ENCODE measurements at regions not wholly inside any gene's neighbourhood (a gene's known extent, or its start where the extent isn't known, plus 50 kb on each side); places are given as distances from the start of the nearest gene placed in this dataset.

GRCh38 chr17:79216391-79216790 lies 141.8 kb downstream of the ENGASE start:
- DNase-seq, result no peak

GRCh38 chr17:79215631-79216030 lies 141.0 kb downstream of the ENGASE start:
- DNase-seq, result no peak

GRCh38 chr17:79214940-79215604 lies 140.4 kb downstream of the ENGASE start:
- no peak for DNase-seq

- no peak for DNase-seq
Measured at GRCh38 chr17:79214459-79214858, 139.8 kb downstream of the ENGASE start.

- DNase-seq, result no peak
Measured at GRCh38 chr17:79213305-79213704, 138.7 kb downstream of the ENGASE start.

GRCh38 chr17:79212149-79213087 lies 137.8 kb downstream of the ENGASE start:
- no peak for DNase-seq

GRCh38 chr17:79211061-79211770 lies 136.6 kb downstream of the ENGASE start:
- DNase-seq, result no peak

GRCh38 chr17:79210638-79211037 lies 136.0 kb downstream of the ENGASE start:
- no peak for DNase-seq

GRCh38 chr17:79207960-79208359 lies 133.3 kb downstream of the ENGASE start:
- no peak for DNase-seq

GRCh38 chr17:79205688-79206205 lies 131.1 kb downstream of the ENGASE start:
- DNase-seq, result no peak

GRCh38 chr17:79204261-79204660 lies 129.6 kb downstream of the ENGASE start:
- DNase-seq, result no peak

GRCh38 chr17:79203657-79204056 lies 129.0 kb downstream of the ENGASE start:
- DNase-seq, result no peak

GRCh38 chr17:79203016-79203415 lies 128.4 kb downstream of the ENGASE start:
- DNase-seq, result no peak

GRCh38 chr17:79202480-79202879 lies 127.9 kb downstream of the ENGASE start:
- no peak for DNase-seq

- DNase-seq, result no peak
Measured at GRCh38 chr17:79201536-79202227, 127.1 kb downstream of the ENGASE start.

GRCh38 chr17:79201119-79201518 lies 126.5 kb downstream of the ENGASE start:
- no peak for DNase-seq

- DNase-seq, result no peak
Measured at GRCh38 chr17:79196913-79197312, 122.3 kb downstream of the ENGASE start.

GRCh38 chr17:79192503-79193351 lies 118.1 kb downstream of the ENGASE start:
- no peak for DNase-seq

GRCh38 chr17:79191270-79191934 lies 116.8 kb downstream of the ENGASE start:
- no peak for DNase-seq

GRCh38 chr17:79189305-79189704 lies 114.7 kb downstream of the ENGASE start:
- no peak for DNase-seq

- no peak for DNase-seq
Measured at GRCh38 chr17:79188685-79189084, 114.1 kb downstream of the ENGASE start.

Data from occipital lobe (tissue), 1 donor.